ENCODE measurements at regions not wholly inside any gene's neighbourhood (a gene's known extent, or its start where the extent isn't known, plus 50 kb on each side); places are given as distances from the start of the nearest gene placed in this dataset.

- no peak overlapping the region for H3K4me3 ChIP-seq (ENCODE audit: low read depth, low read length)
- no peaks in the 10 kb centered on the region for H3K36me3 ChIP-seq (ENCODE audit: control insufficient read depth, insufficient read depth, low read length)
- TF ChIP-seq CTCF (IDR thresholded peaks at IDR 0.05; ENCODE audit: insufficient read depth, low read length, poor library complexity, severe bottlenecking) = no peak
- no peak for DNase-seq (ENCODE audit: low read depth)
- no peaks in the 10 kb centered on the region for H3K27me3 ChIP-seq (ENCODE audit: control insufficient read depth, insufficient read depth, low read length)
These were observed 84.1 kb upstream of the MGAT5 start for GRCh38 chr2:134169788-134170187.

GRCh38 chr2:134170294-134170693, 83.6 kb upstream of the MGAT5 start:
- no peak for TF ChIP-seq CTCF (IDR thresholded peaks at IDR 0.05; ENCODE audit: insufficient read depth, low read length, poor library complexity, severe bottlenecking)
- DNase-seq (ENCODE audit: low read depth) = no peak

GRCh38 chr2:134170700-134171099, 83.2 kb upstream of the MGAT5 start:
- Histone ChIP-seq H3K27me3 (ENCODE audit: control insufficient read depth, insufficient read depth, low read length) (no peaks in the 10 kb centered on the region), H3K4me3 (ENCODE audit: low read depth, low read length) (no peak overlapping the region), H3K36me3 (ENCODE audit: control insufficient read depth, insufficient read depth, low read length) (no peaks in the 10 kb centered on the region)
- DNase-seq (ENCODE audit: low read depth) = no peak
- no peak for TF ChIP-seq CTCF (IDR thresholded peaks at IDR 0.05; ENCODE audit: insufficient read depth, low read length, poor library complexity, severe bottlenecking)

More at GRCh38 chr2:134170294-134170693, 83.6 kb upstream of the MGAT5 start:
- Histone ChIP-seq H3K27me3 (ENCODE audit: control insufficient read depth, insufficient read depth, low read length) (no peaks in the 10 kb centered on the region), H3K4me3 (ENCODE audit: low read depth, low read length) (no peak overlapping the region), H3K36me3 (ENCODE audit: control insufficient read depth, insufficient read depth, low read length) (no peaks in the 10 kb centered on the region)

GRCh38 chr2:134173338-134174016, 80.4 kb upstream of the MGAT5 start:
- DNase-seq (ENCODE audit: low read depth) = no peak
- H3K27me3 ChIP-seq (ENCODE audit: control insufficient read depth, insufficient read depth, low read length) = no peaks in the 10 kb centered on the region
- H3K4me3 ChIP-seq (ENCODE audit: low read depth, low read length) = no peak overlapping the region
- no peaks in the 10 kb centered on the region for H3K36me3 ChIP-seq (ENCODE audit: control insufficient read depth, insufficient read depth, low read length)
- no peak for TF ChIP-seq CTCF (IDR thresholded peaks at IDR 0.05; ENCODE audit: insufficient read depth, low read length, poor library complexity, severe bottlenecking)

- no peak for TF ChIP-seq CTCF (IDR thresholded peaks at IDR 0.05; ENCODE audit: insufficient read depth, low read length, poor library complexity, severe bottlenecking)
- Histone ChIP-seq H3K27me3 (ENCODE audit: control insufficient read depth, insufficient read depth, low read length) (no peaks in the 10 kb centered on the region), H3K4me3 (ENCODE audit: low read depth, low read length) (no peak overlapping the region), H3K36me3 (ENCODE audit: control insufficient read depth, insufficient read depth, low read length) (no peaks in the 10 kb centered on the region)
- DNase-seq (ENCODE audit: low read depth) = no peak
These were observed 79.2 kb upstream of the MGAT5 start for GRCh38 chr2:134174711-134175110.

GRCh38 chr2:134175834-134176233, 78.0 kb upstream of the MGAT5 start:
- H3K36me3 ChIP-seq (ENCODE audit: control insufficient read depth, insufficient read depth, low read length) = no peaks in the 10 kb centered on the region
- H3K4me3 ChIP-seq (ENCODE audit: low read depth, low read length) = no peak overlapping the region
- no peak for DNase-seq (ENCODE audit: low read depth)
- no peak for TF ChIP-seq CTCF (IDR thresholded peaks at IDR 0.05; ENCODE audit: insufficient read depth, low read length, poor library complexity, severe bottlenecking)
- no peaks in the 10 kb centered on the region for H3K27me3 ChIP-seq (ENCODE audit: control insufficient read depth, insufficient read depth, low read length)

All from kidney epithelial cell (primary cell).